ENCODE measurements at regions not wholly inside any gene's neighbourhood (a gene's known extent, or its start where the extent isn't known, plus 50 kb on each side); places are given as distances from the start of the nearest gene placed in this dataset.

GRCh38 chr10:33945051-33945450, 610.6 kb upstream of the NRP1 start:
- H3K36me3 ChIP-seq (ENCODE audit: insufficient read depth) = no peaks in the 10 kb centered on the region
- no peaks in the 10 kb centered on the region for H4K20me1 ChIP-seq (ENCODE audit: insufficient read depth)
- H3K4me2 ChIP-seq = no peak overlapping the region
- H3K79me2 ChIP-seq (ENCODE audit: insufficient read depth, low read depth) = no peaks in the 10 kb centered on the region
- no peak overlapping the region for H3K9ac ChIP-seq
- H3K4me3 ChIP-seq (IDR thresholded peaks at IDR 0.05; ENCODE audit: insufficient read depth, low read depth, low read length) = no peak overlapping the region
- no peak overlapping the region for H3K27ac ChIP-seq
- H3K4me1 ChIP-seq (ENCODE audit: low read depth, poor library complexity, severe bottlenecking) = no peaks in the 10 kb centered on the region
- no peak for TF ChIP-seq CTCF (conservative IDR thresholded peaks at IDR 0.05; ENCODE audit: low read depth, low read length)
- no peak overlapping the region for H2AFZ ChIP-seq (ENCODE audit: low read depth)
- no peaks in the 10 kb centered on the region for H3K27me3 ChIP-seq (ENCODE audit: insufficient read depth, low read depth)

- H3K4me2 ChIP-seq = no peak overlapping the region
These were observed 608.0 kb upstream of the NRP1 start for GRCh38 chr10:33942508-33942907.

GRCh38 chr10:33939892-33940291, 605.4 kb upstream of the NRP1 start:
- no peaks in the 10 kb centered on the region for H3K27me3 ChIP-seq (ENCODE audit: insufficient read depth, low read depth)
- no peaks in the 10 kb centered on the region for H3K79me2 ChIP-seq (ENCODE audit: insufficient read depth, low read depth)
- no peak overlapping the region for H3K4me3 ChIP-seq (IDR thresholded peaks at IDR 0.05; ENCODE audit: insufficient read depth, low read depth, low read length)
- no peaks in the 10 kb centered on the region for H3K36me3 ChIP-seq (ENCODE audit: insufficient read depth)
- TF ChIP-seq CTCF (conservative IDR thresholded peaks at IDR 0.05; ENCODE audit: low read depth, low read length) = no peak
- no peak overlapping the region for H2AFZ ChIP-seq (ENCODE audit: low read depth)
- H3K4me1 ChIP-seq (ENCODE audit: low read depth, poor library complexity, severe bottlenecking) = no peaks in the 10 kb centered on the region
- H3K27ac ChIP-seq = no peak overlapping the region
- no peak overlapping the region for H3K4me2 ChIP-seq
- H3K9ac ChIP-seq = no peak overlapping the region
- no peaks in the 10 kb centered on the region for H4K20me1 ChIP-seq (ENCODE audit: insufficient read depth)

More at GRCh38 chr10:33942508-33942907, 608.0 kb upstream of the NRP1 start:
- H3K27me3 ChIP-seq (ENCODE audit: insufficient read depth, low read depth) = no peaks in the 10 kb centered on the region
- H3K79me2 ChIP-seq (ENCODE audit: insufficient read depth, low read depth) = no peaks in the 10 kb centered on the region
- no peak overlapping the region for H3K9ac ChIP-seq
- H2AFZ ChIP-seq (ENCODE audit: low read depth) = no peak overlapping the region
- no peak for TF ChIP-seq CTCF (conservative IDR thresholded peaks at IDR 0.05; ENCODE audit: low read depth, low read length)
- H3K4me1 ChIP-seq (ENCODE audit: low read depth, poor library complexity, severe bottlenecking) = no peaks in the 10 kb centered on the region
- H3K27ac ChIP-seq = no peak overlapping the region
- H3K4me3 ChIP-seq (IDR thresholded peaks at IDR 0.05; ENCODE audit: insufficient read depth, low read depth, low read length) = no peak overlapping the region
- no peaks in the 10 kb centered on the region for H4K20me1 ChIP-seq (ENCODE audit: insufficient read depth)
- H3K36me3 ChIP-seq (ENCODE audit: insufficient read depth) = no peaks in the 10 kb centered on the region

GRCh38 chr10:33939410-33939809, 604.9 kb upstream of the NRP1 start:
- Histone ChIP-seq H3K4me3 (IDR thresholded peaks at IDR 0.05; ENCODE audit: insufficient read depth, low read depth, low read length) (no peak overlapping the region), H3K27ac (no peak overlapping the region), H3K4me1 (ENCODE audit: low read depth, poor library complexity, severe bottlenecking) (no peaks in the 10 kb centered on the region), H2AFZ (ENCODE audit: low read depth) (no peak overlapping the region), H4K20me1 (ENCODE audit: insufficient read depth) (no peaks in the 10 kb centered on the region), H3K36me3 (ENCODE audit: insufficient read depth) (no peaks in the 10 kb centered on the region), H3K79me2 (ENCODE audit: insufficient read depth, low read depth) (no peaks in the 10 kb centered on the region), H3K27me3 (ENCODE audit: insufficient read depth, low read depth) (no peaks in the 10 kb centered on the region), H3K9ac (no peak overlapping the region), H3K4me2 (no peak overlapping the region)
- TF ChIP-seq CTCF (conservative IDR thresholded peaks at IDR 0.05; ENCODE audit: low read depth, low read length) = no peak

Measured in KMS-11 (cell line).